Right atrium auricular region (tissue), 2 donors: ENCODE measurements at regions not wholly inside any gene's neighbourhood (a gene's known extent, or its start where the extent isn't known, plus 50 kb on each side); places are given as distances from the start of the nearest gene placed in this dataset.

ENCODE experiments used
- DNase-seq: peaks from one replicate; pipeline ENCODE4 v3.0.0-alpha.2; 2019; ENCODE audit warnings: low spot score
- H3K27ac ChIP-seq, 2 donors: fragments of 200-600 bp; sonication (generic); 1 replicate in 1 of 2; 2 replicates in 1 of 2; pipeline ENCODE4 v1.5.1; 2016 to 2019
- H3K27me3 ChIP-seq, 2 donors: fragments of 200-600 bp; sonication (generic); one replicate each; pipeline versions ENCODE4 v1.5.1 to v1.6.0; 2017 to 2019
- H3K36me3 ChIP-seq: fragments of 200-600 bp; sonication (generic); one replicate; pipeline ENCODE4 v1.5.1; 2016
- H3K4me1 ChIP-seq, 2 donors: fragments of 200-600 bp; sonication (generic); one replicate each; pipeline versions ENCODE4 v1.5.1 to v1.6.0; 2017 to 2019
- H3K4me3 ChIP-seq, 2 donors: fragments of 200-600 bp; sonication (generic); 1 replicate in 1 of 2; 2 replicates in 1 of 2; pipeline ENCODE4 v1.5.1; 2017 to 2019; ENCODE audit warnings: mild to moderate bottlenecking in 1 of 2, moderate library complexity in 1 of 2
- H3K9me3 ChIP-seq, 2 donors: fragments of 200-600 bp; sonication (generic); one replicate each; pipeline ENCODE4 v1.5.1; 2019
- TF ChIP-seq, protein P1 (sequence below), 2 donors: fragments of 200-600 bp; sonication (generic); IDR thresholded peaks; one replicate each; pipeline ENCODE4 v1.5.1; 2019; ENCODE audit warnings: antibody characterized with exemption in 2 of 2

DNA sequence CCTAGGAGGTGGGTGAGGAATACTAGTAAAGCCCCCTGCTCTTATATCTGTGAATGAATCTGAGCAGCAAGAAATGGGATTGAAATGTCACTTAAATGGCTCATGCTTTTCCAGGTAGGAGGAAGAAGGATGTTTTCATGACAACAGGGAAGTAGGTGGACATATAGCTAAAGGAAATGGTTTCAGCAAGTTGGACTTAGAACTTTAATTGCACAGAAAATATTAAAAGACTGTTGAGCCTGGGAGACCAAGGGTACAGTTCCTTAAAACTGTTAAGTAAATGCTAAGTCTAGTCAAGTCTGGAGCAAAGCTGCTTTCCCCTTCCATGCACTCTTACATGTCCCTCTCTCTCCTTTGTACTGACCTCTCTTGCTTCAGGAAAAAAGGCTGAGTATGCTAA lies 301.3 kb downstream of the HGF start:
- Histone ChIP-seq H3K36me3 (no peaks in the 10 kb centered on the region), H3K27ac (no peak overlapping the region), H3K27me3 (no peaks in the 10 kb centered on the region), H3K4me1 (peaks cover 0 to 11% of the 10 kb centered on the region in 2 donors), H3K9me3 (no peaks in the 10 kb centered on the region), H3K4me3 (no peak overlapping the region)
- TF ChIP-seq, protein P1, sequence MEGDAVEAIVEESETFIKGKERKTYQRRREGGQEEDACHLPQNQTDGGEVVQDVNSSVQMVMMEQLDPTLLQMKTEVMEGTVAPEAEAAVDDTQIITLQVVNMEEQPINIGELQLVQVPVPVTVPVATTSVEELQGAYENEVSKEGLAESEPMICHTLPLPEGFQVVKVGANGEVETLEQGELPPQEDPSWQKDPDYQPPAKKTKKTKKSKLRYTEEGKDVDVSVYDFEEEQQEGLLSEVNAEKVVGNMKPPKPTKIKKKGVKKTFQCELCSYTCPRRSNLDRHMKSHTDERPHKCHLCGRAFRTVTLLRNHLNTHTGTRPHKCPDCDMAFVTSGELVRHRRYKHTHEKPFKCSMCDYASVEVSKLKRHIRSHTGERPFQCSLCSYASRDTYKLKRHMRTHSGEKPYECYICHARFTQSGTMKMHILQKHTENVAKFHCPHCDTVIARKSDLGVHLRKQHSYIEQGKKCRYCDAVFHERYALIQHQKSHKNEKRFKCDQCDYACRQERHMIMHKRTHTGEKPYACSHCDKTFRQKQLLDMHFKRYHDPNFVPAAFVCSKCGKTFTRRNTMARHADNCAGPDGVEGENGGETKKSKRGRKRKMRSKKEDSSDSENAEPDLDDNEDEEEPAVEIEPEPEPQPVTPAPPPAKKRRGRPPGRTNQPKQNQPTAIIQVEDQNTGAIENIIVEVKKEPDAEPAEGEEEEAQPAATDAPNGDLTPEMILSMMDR (IDR thresholded peaks at IDR 0.05), result no peak
- DNase-seq, result no peak

DNA sequence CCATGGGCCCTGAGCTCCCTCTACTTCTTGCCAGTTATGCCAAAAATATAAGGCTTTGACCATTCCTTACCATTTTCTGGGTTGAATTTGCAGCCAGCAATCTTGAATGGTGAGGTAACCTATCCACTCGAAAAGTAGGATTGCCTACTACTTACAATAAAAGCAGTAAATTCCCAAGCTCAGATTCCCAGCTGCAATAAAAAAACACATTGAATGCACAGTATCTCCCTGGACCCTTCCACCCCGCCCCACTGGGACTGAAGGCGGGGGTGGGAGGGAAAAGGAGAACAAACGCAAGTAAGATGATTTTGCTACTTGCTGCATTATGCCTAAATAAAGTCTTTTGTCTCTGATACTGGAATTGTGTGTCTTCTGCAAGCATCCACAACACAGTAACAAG lies 301.9 kb downstream of the HGF start:
- TF ChIP-seq, protein P1 (IDR thresholded peaks at IDR 0.05), result no peak

DNA sequence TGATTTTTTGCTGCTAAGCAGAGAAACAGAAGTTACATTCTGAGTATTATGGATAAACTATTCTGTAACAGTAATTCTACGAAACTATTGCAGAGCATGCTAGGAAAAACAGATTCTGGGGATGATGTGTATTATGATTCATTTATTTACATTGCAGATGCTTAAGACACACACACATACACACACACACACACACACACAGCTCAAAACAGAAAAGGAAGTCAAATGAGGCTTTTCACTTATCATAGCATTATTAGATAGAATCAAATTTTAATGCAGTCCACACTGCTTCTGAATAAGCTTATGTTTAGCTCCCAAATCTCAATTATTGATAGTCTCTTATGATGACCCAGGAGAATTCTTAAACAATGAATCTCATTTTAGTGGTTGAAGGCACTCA lies 307.2 kb downstream of the HGF start:
- TF ChIP-seq, protein P1 (IDR thresholded peaks at IDR 0.05), result no peak
- Histone ChIP-seq H3K9me3 (no peaks in the 10 kb centered on the region), H3K27me3 (no peaks in the 10 kb centered on the region), H3K27ac (no peak overlapping the region), H3K4me3 (no peak overlapping the region), H3K4me1 (no peaks in the 10 kb centered on the region), H3K36me3 (no peaks in the 10 kb centered on the region)
- no peak for DNase-seq

More for the DNA sequence above, 301.9 kb downstream of the HGF start:
- H3K4me1 ChIP-seq, result peaks cover 0 to 11% of the 10 kb centered on the region in 2 donors
- no peak for DNase-seq
- no peak overlapping the region for H3K4me3 ChIP-seq
- H3K27ac ChIP-seq, result no peak overlapping the region
- no peaks in the 10 kb centered on the region for H3K27me3 ChIP-seq
- H3K36me3 ChIP-seq, result no peaks in the 10 kb centered on the region
- H3K9me3 ChIP-seq, result no peaks in the 10 kb centered on the region

GRCh38 chr7:81460250-81461045 lies 309.4 kb downstream of the HGF start:
- TF ChIP-seq, protein P1 (IDR thresholded peaks at IDR 0.05), result no peak
- H3K36me3 ChIP-seq, result no peaks in the 10 kb centered on the region
- H3K27me3 ChIP-seq, result no peaks in the 10 kb centered on the region
- H3K27ac ChIP-seq, result no peak overlapping the region
- no peak overlapping the region for H3K4me3 ChIP-seq
- DNase-seq, result no peak
- no peaks in the 10 kb centered on the region for H3K4me1 ChIP-seq
- H3K9me3 ChIP-seq, result no peaks in the 10 kb centered on the region

GRCh38 chr7:81459485-81459884 lies 310.4 kb downstream of the HGF start:
- H3K4me1 ChIP-seq, result no peaks in the 10 kb centered on the region
- TF ChIP-seq, protein P1 (IDR thresholded peaks at IDR 0.05), result no peak
- no peak overlapping the region for H3K27ac ChIP-seq
- no peaks in the 10 kb centered on the region for H3K36me3 ChIP-seq
- no peak for DNase-seq
- no peaks in the 10 kb centered on the region for H3K9me3 ChIP-seq
- H3K27me3 ChIP-seq, result no peaks in the 10 kb centered on the region
- H3K4me3 ChIP-seq, result no peak overlapping the region
